ENCODE measurements at regions not wholly inside any gene's neighbourhood (a gene's known extent, or its start where the extent isn't known, plus 50 kb on each side); places are given as distances from the start of the nearest gene placed in this dataset.

DNA sequence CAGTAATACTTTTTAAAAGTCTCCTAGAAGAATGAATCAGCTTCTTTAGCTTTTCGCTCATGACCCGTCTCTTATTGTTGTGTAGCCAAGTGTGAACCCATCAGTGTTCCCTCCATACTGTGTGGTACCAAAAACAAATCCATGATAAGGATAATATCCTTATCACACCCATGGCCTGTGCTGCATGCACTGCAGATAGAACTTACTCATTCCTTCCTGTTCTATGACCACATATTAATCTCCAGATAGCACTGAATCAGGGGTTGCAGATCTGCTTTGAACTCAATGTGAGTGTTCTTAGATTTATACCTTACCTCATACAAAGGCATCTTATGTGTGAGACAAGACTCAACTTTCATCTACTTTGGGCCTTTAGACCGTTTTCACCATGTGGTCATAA is 373.4 kb downstream of the JRKL start:
- TF ChIP-seq SIN3A (IDR thresholded peaks at IDR 0.05; ENCODE audit: borderline replicate concordance, low read depth, low read length), result no peak
- TF ChIP-seq, protein P1, sequence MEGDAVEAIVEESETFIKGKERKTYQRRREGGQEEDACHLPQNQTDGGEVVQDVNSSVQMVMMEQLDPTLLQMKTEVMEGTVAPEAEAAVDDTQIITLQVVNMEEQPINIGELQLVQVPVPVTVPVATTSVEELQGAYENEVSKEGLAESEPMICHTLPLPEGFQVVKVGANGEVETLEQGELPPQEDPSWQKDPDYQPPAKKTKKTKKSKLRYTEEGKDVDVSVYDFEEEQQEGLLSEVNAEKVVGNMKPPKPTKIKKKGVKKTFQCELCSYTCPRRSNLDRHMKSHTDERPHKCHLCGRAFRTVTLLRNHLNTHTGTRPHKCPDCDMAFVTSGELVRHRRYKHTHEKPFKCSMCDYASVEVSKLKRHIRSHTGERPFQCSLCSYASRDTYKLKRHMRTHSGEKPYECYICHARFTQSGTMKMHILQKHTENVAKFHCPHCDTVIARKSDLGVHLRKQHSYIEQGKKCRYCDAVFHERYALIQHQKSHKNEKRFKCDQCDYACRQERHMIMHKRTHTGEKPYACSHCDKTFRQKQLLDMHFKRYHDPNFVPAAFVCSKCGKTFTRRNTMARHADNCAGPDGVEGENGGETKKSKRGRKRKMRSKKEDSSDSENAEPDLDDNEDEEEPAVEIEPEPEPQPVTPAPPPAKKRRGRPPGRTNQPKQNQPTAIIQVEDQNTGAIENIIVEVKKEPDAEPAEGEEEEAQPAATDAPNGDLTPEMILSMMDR (IDR thresholded peaks at IDR 0.05), result no peak
- no peak for TF ChIP-seq EZH2phosphoT487 (IDR thresholded peaks at IDR 0.05; ENCODE audit: borderline replicate concordance, low read depth)
- TF ChIP-seq, protein P2, sequence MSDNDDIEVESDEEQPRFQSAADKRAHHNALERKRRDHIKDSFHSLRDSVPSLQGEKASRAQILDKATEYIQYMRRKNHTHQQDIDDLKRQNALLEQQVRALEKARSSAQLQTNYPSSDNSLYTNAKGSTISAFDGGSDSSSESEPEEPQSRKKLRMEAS (IDR thresholded peaks at IDR 0.05; ENCODE audit: low read depth), result no peak
- TF ChIP-seq ELF1 (IDR thresholded peaks at IDR 0.05), result no peak
- no peak for TF ChIP-seq RFX5 (IDR thresholded peaks at IDR 0.05; ENCODE audit: low read length)
- no peak for TF ChIP-seq JUND (IDR thresholded peaks at IDR 0.05)
- no peak for TF ChIP-seq EP300 (IDR thresholded peaks at IDR 0.05; ENCODE audit: borderline replicate concordance in 1 of 2, low read depth in 1 of 2, low read length in 1 of 2)
- TF ChIP-seq NFIC (IDR thresholded peaks at IDR 0.05; ENCODE audit: borderline replicate concordance), result no peak
- TF ChIP-seq RAD21 (IDR thresholded peaks at IDR 0.05; ENCODE audit: low read length), result no peak
- TF ChIP-seq TAF1 (IDR thresholded peaks at IDR 0.05; ENCODE audit: borderline replicate concordance, low read depth, low read length), result no peak
- TF ChIP-seq, protein P3, sequence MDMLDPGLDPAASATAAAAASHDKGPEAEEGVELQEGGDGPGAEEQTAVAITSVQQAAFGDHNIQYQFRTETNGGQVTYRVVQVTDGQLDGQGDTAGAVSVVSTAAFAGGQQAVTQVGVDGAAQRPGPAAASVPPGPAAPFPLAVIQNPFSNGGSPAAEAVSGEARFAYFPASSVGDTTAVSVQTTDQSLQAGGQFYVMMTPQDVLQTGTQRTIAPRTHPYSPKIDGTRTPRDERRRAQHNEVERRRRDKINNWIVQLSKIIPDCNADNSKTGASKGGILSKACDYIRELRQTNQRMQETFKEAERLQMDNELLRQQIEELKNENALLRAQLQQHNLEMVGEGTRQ (IDR thresholded peaks at IDR 0.05; ENCODE audit: borderline replicate concordance, low read depth, low read length), result no peak

Measured in SK-N-SH (cell line).